Mucosa of descending colon (tissue), 3 donors: ENCODE measurements at regions not wholly inside any gene's neighbourhood (a gene's known extent, or its start where the extent isn't known, plus 50 kb on each side); places are given as distances from the start of the nearest gene placed in this dataset.

Experiments used
- ATAC-seq: fragments of 200-7000 bp; cut with Tn5 transposase; one replicate; pipeline ENCODE4 v1.9.1; 2020; ENCODE audit warnings: mild to moderate bottlenecking, moderate library complexity
- DNase-seq, 3 donors: peaks; one replicate each; pipeline ENCODE4 v3.0.0-alpha.2; 2020
- H3K36me3 ChIP-seq: fragments of 200-600 bp; one replicate; pipeline ENCODE4 v1.8.0; 2021; ENCODE audit warnings: low read depth, mild to moderate bottlenecking
- H3K4me1 ChIP-seq: fragments of 200-600 bp; one replicate; pipeline ENCODE4 v1.8.0; 2021; ENCODE audit warnings: low read depth, mild to moderate bottlenecking
- H3K4me3 ChIP-seq: fragments of 200-600 bp; one replicate; pipeline ENCODE4 v1.8.0; 2021; ENCODE audit warnings: mild to moderate bottlenecking
- H3K9me3 ChIP-seq: fragments of 200-600 bp; one replicate; pipeline ENCODE4 v1.8.0; 2021; ENCODE audit warnings: mild to moderate bottlenecking
- intact Hi-C, 2 donors: fragments of 100-400 bp; cut with DNase I in 1 of 2; cut with micrococcal nuclease in 1 of 2; formaldehyde crosslinking; loops; one replicate each; pipeline versions ENCODE4 v1.11.0 to v1.11.1; 2022; cut with DNase I, micrococcal nuclease
- TF ChIP-seq, protein P1 (sequence below): fragments of 200-600 bp; IDR thresholded peaks from one replicate; pipeline ENCODE4 v1.8.0; 2022; ENCODE audit warnings: antibody characterized with exemption, mild to moderate bottlenecking
- donor health status: DM: no; HTN: no; CAD: no; lungs with moderate emphysema.
- donor health status: DM: no; HTN: no; CAD: no.
- donor health status: DM: no; HTN: yes; CAD: no.

DNA sequence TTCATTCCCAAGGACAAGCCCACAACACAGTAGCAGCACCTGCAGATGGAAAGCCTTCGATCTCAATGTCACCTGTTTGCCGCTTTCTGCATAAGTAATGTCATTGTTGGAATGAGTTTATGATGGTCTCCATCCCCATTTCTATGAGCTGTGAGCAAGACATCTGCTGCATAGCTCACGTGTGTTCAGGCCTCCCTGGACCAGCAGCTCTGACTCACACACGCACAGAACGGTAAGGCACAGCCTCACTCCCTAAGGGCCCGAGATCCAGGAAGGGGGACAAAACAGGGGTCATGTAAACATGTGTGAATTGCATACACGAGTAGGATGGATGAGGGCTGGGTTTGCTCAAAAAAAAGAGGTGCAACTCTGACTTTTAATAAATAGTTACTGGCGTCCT lies 223.1 kb downstream of the SOX9 start:
- no peak for DNase-seq
- intact Hi-C loops: no loop called here
- Histone ChIP-seq H3K9me3 (no peaks in the 10 kb centered on the region), H3K4me1 (no peaks in the 10 kb centered on the region), H3K36me3 (no peaks in the 10 kb centered on the region), H3K4me3 (no peak overlapping the region)
- ATAC-seq: no peak
- TF ChIP-seq, protein P1, sequence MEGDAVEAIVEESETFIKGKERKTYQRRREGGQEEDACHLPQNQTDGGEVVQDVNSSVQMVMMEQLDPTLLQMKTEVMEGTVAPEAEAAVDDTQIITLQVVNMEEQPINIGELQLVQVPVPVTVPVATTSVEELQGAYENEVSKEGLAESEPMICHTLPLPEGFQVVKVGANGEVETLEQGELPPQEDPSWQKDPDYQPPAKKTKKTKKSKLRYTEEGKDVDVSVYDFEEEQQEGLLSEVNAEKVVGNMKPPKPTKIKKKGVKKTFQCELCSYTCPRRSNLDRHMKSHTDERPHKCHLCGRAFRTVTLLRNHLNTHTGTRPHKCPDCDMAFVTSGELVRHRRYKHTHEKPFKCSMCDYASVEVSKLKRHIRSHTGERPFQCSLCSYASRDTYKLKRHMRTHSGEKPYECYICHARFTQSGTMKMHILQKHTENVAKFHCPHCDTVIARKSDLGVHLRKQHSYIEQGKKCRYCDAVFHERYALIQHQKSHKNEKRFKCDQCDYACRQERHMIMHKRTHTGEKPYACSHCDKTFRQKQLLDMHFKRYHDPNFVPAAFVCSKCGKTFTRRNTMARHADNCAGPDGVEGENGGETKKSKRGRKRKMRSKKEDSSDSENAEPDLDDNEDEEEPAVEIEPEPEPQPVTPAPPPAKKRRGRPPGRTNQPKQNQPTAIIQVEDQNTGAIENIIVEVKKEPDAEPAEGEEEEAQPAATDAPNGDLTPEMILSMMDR: no peak

DNA sequence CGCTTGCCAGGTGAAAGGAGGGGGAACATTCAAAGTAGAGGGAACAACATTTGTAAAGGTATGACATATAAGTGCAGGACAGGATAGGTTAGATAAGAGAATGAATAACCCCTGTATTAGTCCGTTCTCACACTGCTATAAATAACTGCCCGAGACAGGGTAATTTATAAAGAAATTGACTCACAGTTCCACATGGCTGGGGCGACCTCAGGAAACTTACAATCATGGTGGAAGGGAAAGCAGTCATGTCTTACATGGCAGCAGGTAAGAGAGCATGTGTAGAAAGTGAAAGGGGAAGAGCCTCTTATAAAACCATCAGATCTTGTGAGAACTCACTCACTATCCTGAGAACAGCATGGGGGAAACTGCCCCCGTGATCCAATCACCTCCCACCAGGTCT lies 223.8 kb downstream of the SOX9 start:
- no peaks in the 10 kb centered on the region for H3K4me1 ChIP-seq
- H3K36me3 ChIP-seq: no peaks in the 10 kb centered on the region
- TF ChIP-seq, protein P1: no peak
- no peak for ATAC-seq
- H3K9me3 ChIP-seq: no peaks in the 10 kb centered on the region
- intact Hi-C loops: no loop called here
- no peak for DNase-seq
- H3K4me3 ChIP-seq: no peak overlapping the region

DNA sequence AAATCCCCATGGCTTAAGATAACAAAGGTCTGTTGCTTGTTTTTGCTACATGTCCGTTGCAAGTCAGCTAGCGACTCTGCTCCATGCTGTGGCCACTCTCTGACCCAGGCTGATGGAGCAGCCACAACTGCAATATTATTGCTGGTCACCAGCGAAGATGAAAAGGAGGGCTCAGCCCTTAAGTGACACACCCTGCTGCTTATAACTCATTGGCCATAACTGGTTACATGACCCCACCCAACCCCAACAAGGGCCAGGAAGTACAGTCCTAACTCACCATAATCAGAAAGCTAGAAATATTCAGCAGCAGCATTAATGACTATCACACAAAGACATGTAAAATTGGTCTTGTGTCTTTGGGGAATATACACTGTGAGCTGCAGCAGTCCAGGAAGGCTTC lies 224.3 kb downstream of the SOX9 start:
- DNase-seq: peak in 1 of 3 donors; percentile 18
- TF ChIP-seq, protein P1: no peak
- H3K9me3 ChIP-seq: no peaks in the 10 kb centered on the region
- H3K36me3 ChIP-seq: no peaks in the 10 kb centered on the region
- ATAC-seq: peak; percentile 73
- no peak overlapping the region for H3K4me3 ChIP-seq
- intact Hi-C loops: no loop called here
- no peaks in the 10 kb centered on the region for H3K4me1 ChIP-seq

DNA sequence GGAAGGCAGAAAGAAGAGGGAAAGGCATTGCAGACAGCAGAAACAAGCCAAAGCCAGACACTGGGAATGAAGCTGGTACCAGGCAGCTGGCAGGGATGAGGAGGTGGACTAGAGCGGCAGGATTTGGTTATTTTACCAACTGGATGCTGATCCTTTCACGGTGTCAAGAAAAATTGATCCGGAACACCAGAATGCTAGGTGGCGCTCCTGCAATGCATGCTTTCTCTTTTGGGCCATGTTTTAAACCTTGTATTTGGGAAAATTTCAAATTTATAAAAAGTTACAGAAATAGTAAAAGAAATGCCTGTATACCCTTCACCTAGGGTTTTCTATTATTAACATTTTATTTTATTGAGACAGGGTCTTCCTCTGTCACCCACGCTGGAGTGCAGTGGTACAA lies 224.7 kb downstream of the SOX9 start:
- H3K4me3 ChIP-seq: no peak overlapping the region
- TF ChIP-seq, protein P1: no peak
- H3K4me1 ChIP-seq: no peaks in the 10 kb centered on the region
- no peaks in the 10 kb centered on the region for H3K36me3 ChIP-seq
- intact Hi-C loops: no loop called here
- no peaks in the 10 kb centered on the region for H3K9me3 ChIP-seq
- no peak for ATAC-seq
- DNase-seq: no peak

DNA sequence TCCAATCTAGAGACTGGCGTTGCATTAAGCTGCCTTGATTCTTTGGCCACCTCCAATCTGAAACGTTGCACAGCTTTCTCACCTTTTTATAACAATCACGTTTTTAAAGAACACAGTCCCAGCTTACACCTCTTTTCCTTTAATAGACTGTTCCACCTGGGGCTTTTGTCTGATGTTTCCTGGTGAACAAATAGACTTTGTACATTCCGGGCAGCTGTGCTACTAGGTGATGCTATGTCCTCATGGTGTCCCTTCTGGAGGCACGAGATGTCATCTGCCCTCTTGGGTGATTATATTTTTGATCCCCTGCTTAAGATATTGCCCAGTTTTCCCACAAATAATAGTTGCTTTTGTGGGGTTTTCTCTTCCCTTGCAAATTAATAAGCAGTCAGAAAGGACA lies 225.5 kb downstream of the SOX9 start:
- no peaks in the 10 kb centered on the region for H3K9me3 ChIP-seq
- no peak for DNase-seq
- ATAC-seq: peak; percentile 64
- TF ChIP-seq, protein P1: no peak
- no peaks in the 10 kb centered on the region for H3K4me1 ChIP-seq
- H3K36me3 ChIP-seq: no peaks in the 10 kb centered on the region
- no peak overlapping the region for H3K4me3 ChIP-seq
- intact Hi-C loops: no loop called here

DNA sequence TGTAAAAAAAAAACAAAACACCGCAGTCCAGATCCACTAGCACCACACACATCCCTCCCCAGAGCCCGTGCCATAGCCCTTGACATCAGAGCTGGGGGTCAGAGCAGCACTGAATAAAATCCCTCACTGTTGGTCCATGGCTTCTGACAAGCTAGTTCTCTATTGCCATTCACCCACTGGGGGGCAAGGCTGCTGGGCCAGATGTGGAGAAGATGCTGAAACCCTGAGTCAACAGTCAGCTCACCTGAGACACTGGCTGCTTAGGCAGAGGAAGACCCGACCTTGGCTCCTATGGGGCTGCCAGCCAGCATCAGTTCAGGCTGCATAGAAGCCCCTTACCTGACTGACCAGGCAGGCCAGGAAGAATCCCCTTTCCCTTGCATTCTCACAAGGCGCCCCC lies 228.2 kb downstream of the SOX9 start:
- no peaks in the 10 kb centered on the region for H3K4me1 ChIP-seq
- ATAC-seq: no peak
- no peak overlapping the region for H3K4me3 ChIP-seq
- intact Hi-C loops: no loop called here
- TF ChIP-seq, protein P1: no peak
- H3K9me3 ChIP-seq: no peaks in the 10 kb centered on the region
- no peaks in the 10 kb centered on the region for H3K36me3 ChIP-seq
- no peak for DNase-seq
